ENCODE measurements at regions not wholly inside any gene's neighbourhood (a gene's known extent, or its start where the extent isn't known, plus 50 kb on each side); places are given as distances from the start of the nearest gene placed in this dataset.
"Not testable (repeated sequence)": the region's sequence is repeated elsewhere in the genome, so short reads cannot be mapped to it uniquely, and the experiment has no call there.

- no peak for DNase-seq (ENCODE audit: low spot score)
- FAIRE-seq = no peak
Observed at GRCh38 chr13:54004026-54004699, 975.5 kb downstream of the OLFM4 start.

- no peak for FAIRE-seq
- DNase-seq (ENCODE audit: low spot score) = no peak
Observed at GRCh38 chr13:54016542-54016941, 987.9 kb downstream of the OLFM4 start.

- DNase-seq (ENCODE audit: low spot score) (no peak), FAIRE-seq (no peak)
Observed at GRCh38 chr13:54018485-54018884, 989.9 kb downstream of the OLFM4 start.

- DNase-seq (ENCODE audit: low spot score) (peak; percentile 35), FAIRE-seq (no peak)
Observed at GRCh38 chr13:54029226-54029625, 1000.6 kb downstream of the OLFM4 start.

GRCh38 chr13:54029720-54030119 lies 1001.1 kb downstream of the OLFM4 start:
- FAIRE-seq (no peak), DNase-seq (ENCODE audit: low spot score) (no peak)

- no peak for DNase-seq (ENCODE audit: low spot score)
Observed at GRCh38 chr13:54033323-54033861, 1004.8 kb downstream of the OLFM4 start.

GRCh38 chr13:54034047-54034446 lies 1005.4 kb downstream of the OLFM4 start:
- DNase-seq (ENCODE audit: low spot score) (no peak), FAIRE-seq (no peak)

More at GRCh38 chr13:54033323-54033861, 1004.8 kb downstream of the OLFM4 start:
- FAIRE-seq = no peak

- not testable (repeated sequence) for FAIRE-seq; DNase-seq (ENCODE audit: low spot score)
Observed at GRCh38 chr13:54057416-54057815, 1028.8 kb downstream of the OLFM4 start.

GRCh38 chr13:54069958-54070357 lies 1041.3 kb downstream of the OLFM4 start:
- DNase-seq (ENCODE audit: low spot score); FAIRE-seq: not testable (repeated sequence)

- DNase-seq (ENCODE audit: low spot score) (no peak), FAIRE-seq (no peak)
Observed at GRCh38 chr13:54077569-54077968, 1049.0 kb downstream of the OLFM4 start.

- FAIRE-seq = no peak
- DNase-seq (ENCODE audit: low spot score) = no peak
Observed at GRCh38 chr13:54078271-54078870, 1049.8 kb downstream of the OLFM4 start.

GRCh38 chr13:54082309-54082708 lies 1053.7 kb downstream of the OLFM4 start:
- not testable (repeated sequence) for DNase-seq (ENCODE audit: low spot score); FAIRE-seq

GRCh38 chr13:54091884-54092283 lies 1063.3 kb downstream of the OLFM4 start:
- no peak for DNase-seq (ENCODE audit: low spot score)
- no peak for FAIRE-seq

GRCh38 chr13:54092686-54093085 lies 1064.1 kb downstream of the OLFM4 start:
- DNase-seq (ENCODE audit: low spot score) = no peak
- no peak for FAIRE-seq

- DNase-seq (ENCODE audit: low spot score) (no peak), FAIRE-seq (no peak)
Observed at GRCh38 chr13:54110597-54110996, 1082.0 kb downstream of the OLFM4 start.

GRCh38 chr13:54124700-54125099 lies 1096.1 kb downstream of the OLFM4 start:
- FAIRE-seq (no peak), DNase-seq (ENCODE audit: low spot score) (no peak)

GRCh38 chr13:54130931-54131330 lies 1102.3 kb downstream of the OLFM4 start:
- FAIRE-seq; DNase-seq (ENCODE audit: low spot score): not testable (repeated sequence)

- FAIRE-seq = not testable (repeated sequence)
Observed at GRCh38 chr13:54131433-54131832, 1102.8 kb downstream of the OLFM4 start.

GRCh38 chr13:54132127-54132526 lies 1103.5 kb downstream of the OLFM4 start:
- FAIRE-seq; DNase-seq (ENCODE audit: low spot score): not testable (repeated sequence)

More at GRCh38 chr13:54131433-54131832, 1102.8 kb downstream of the OLFM4 start:
- not testable (repeated sequence) for DNase-seq (ENCODE audit: low spot score)

- FAIRE-seq; DNase-seq (ENCODE audit: low spot score): not testable (repeated sequence)
Observed at GRCh38 chr13:54132720-54133119, 1104.1 kb downstream of the OLFM4 start.

- no peak for DNase-seq (ENCODE audit: low spot score)
- no peak for FAIRE-seq
Observed at GRCh38 chr13:54133746-54134145, 1105.1 kb downstream of the OLFM4 start.

GRCh38 chr13:54144828-54145227 lies 1116.2 kb downstream of the OLFM4 start:
- DNase-seq (ENCODE audit: low spot score) (no peak), FAIRE-seq (no peak)

- FAIRE-seq (no peak), DNase-seq (ENCODE audit: low spot score) (no peak)
Observed at GRCh38 chr13:54150851-54151250, 1122.2 kb downstream of the OLFM4 start.
